Memory B cell (primary cell): ENCODE measurements at regions not wholly inside any gene's neighbourhood (a gene's known extent, or its start where the extent isn't known, plus 50 kb on each side); places are given as distances from the start of the nearest gene placed in this dataset.

Experiments used
- ATAC-seq: fragments of 150-1000 bp; cut with Tn5 transposase; 2 replicates; pipeline ENCODE4 v1.10.0; 2021; ENCODE audit warnings: low read depth, mild to moderate bottlenecking, moderate library complexity
- DNase-seq, 2 donors: peaks; one replicate each; pipeline ENCODE4 v3.0.0; 2022; ENCODE audit warnings: low spot score in 2 of 2
- H3K27ac Mint-ChIP-seq: one replicate; pipeline ENCODE4 v1.8.0; 2022; ENCODE audit warnings: mild to moderate bottlenecking, moderate library complexity, mixed read lengths
- H3K27me3 Mint-ChIP-seq: one replicate; pipeline ENCODE4 v1.8.0; 2022; ENCODE audit warnings: mixed read lengths
- H3K36me3 Mint-ChIP-seq: one replicate; pipeline ENCODE4 v1.8.0; 2022; ENCODE audit warnings: mild to moderate bottlenecking, mixed read lengths
- H3K4me1 Mint-ChIP-seq: one replicate; pipeline ENCODE4 v1.8.0; 2022; ENCODE audit warnings: mixed read lengths
- H3K4me3 Mint-ChIP-seq: one replicate; pipeline ENCODE4 v1.8.0; 2022; ENCODE audit warnings: mild to moderate bottlenecking, moderate library complexity, mixed read lengths
- H3K9me3 Mint-ChIP-seq: one replicate; pipeline ENCODE4 v1.8.0; 2022; ENCODE audit warnings: mixed read lengths

GRCh38 chr14:58812050-58812910 is 174.5 kb downstream of the DACT1 start:
- no peak for DNase-seq
- Mint-ChIP-seq H3K9me3 (peaks cover 2% of the 10 kb centered on the region), H3K4me1 (no peaks in the 10 kb centered on the region), H3K27ac (no peak overlapping the region), H3K27me3 (peaks cover 2% of the 10 kb centered on the region), H3K36me3 (no peaks in the 10 kb centered on the region), H3K4me3 (no peak overlapping the region)
- ATAC-seq: no peak

- DNase-seq: no peak
- Mint-ChIP-seq H3K4me3 (no peak overlapping the region), H3K36me3 (no peaks in the 10 kb centered on the region), H3K9me3 (peaks cover 2% of the 10 kb centered on the region), H3K27me3 (peaks cover 4% of the 10 kb centered on the region), H3K27ac (no peak overlapping the region), H3K4me1 (no peaks in the 10 kb centered on the region)
- ATAC-seq: no peak
These were observed 176.0 kb downstream of the DACT1 start for GRCh38 chr14:58813745-58814144.

GRCh38 chr14:58814466-58814865 is 176.7 kb downstream of the DACT1 start:
- H3K27me3 Mint-ChIP-seq: peaks cover 5% of the 10 kb centered on the region
- no peak overlapping the region for H3K4me3 Mint-ChIP-seq
- H3K27ac Mint-ChIP-seq: no peak overlapping the region
- ATAC-seq: no peak
- peaks cover under 1% of the 10 kb centered on the region for H3K9me3 Mint-ChIP-seq
- DNase-seq: no peak
- H3K4me1 Mint-ChIP-seq: no peaks in the 10 kb centered on the region
- no peaks in the 10 kb centered on the region for H3K36me3 Mint-ChIP-seq

GRCh38 chr14:58815161-58815701 is 177.5 kb downstream of the DACT1 start:
- H3K9me3 Mint-ChIP-seq: no peaks in the 10 kb centered on the region
- no peak overlapping the region for H3K4me3 Mint-ChIP-seq
- H3K4me1 Mint-ChIP-seq: no peaks in the 10 kb centered on the region
- DNase-seq (no peak), ATAC-seq (no peak)
- H3K27ac Mint-ChIP-seq: no peak overlapping the region
- H3K27me3 Mint-ChIP-seq: peaks cover 7% of the 10 kb centered on the region
- H3K36me3 Mint-ChIP-seq: no peaks in the 10 kb centered on the region

- Mint-ChIP-seq H3K4me3 (no peak overlapping the region), H3K27me3 (peaks cover 7% of the 10 kb centered on the region), H3K9me3 (no peaks in the 10 kb centered on the region), H3K4me1 (no peaks in the 10 kb centered on the region), H3K27ac (no peak overlapping the region), H3K36me3 (no peaks in the 10 kb centered on the region)
- DNase-seq (no peak), ATAC-seq (no peak)
These were observed 178.0 kb downstream of the DACT1 start for GRCh38 chr14:58815794-58816193.

GRCh38 chr14:58816416-58817115 is 178.8 kb downstream of the DACT1 start:
- H3K27me3 Mint-ChIP-seq: peaks cover 7% of the 10 kb centered on the region
- DNase-seq (no peak), ATAC-seq (no peak)
- no peaks in the 10 kb centered on the region for H3K4me1 Mint-ChIP-seq
- H3K4me3 Mint-ChIP-seq: no peak overlapping the region
- no peaks in the 10 kb centered on the region for H3K9me3 Mint-ChIP-seq
- no peak overlapping the region for H3K27ac Mint-ChIP-seq
- H3K36me3 Mint-ChIP-seq: no peaks in the 10 kb centered on the region

- ATAC-seq: no peak
- Mint-ChIP-seq H3K36me3 (no peaks in the 10 kb centered on the region), H3K27ac (no peak overlapping the region), H3K4me3 (no peak overlapping the region), H3K27me3 (peaks cover 7% of the 10 kb centered on the region), H3K9me3 (no peaks in the 10 kb centered on the region), H3K4me1 (no peaks in the 10 kb centered on the region)
- no peak for DNase-seq
These were observed 180.1 kb downstream of the DACT1 start for GRCh38 chr14:58817846-58818245.

GRCh38 chr14:58820032-58820431 is 182.3 kb downstream of the DACT1 start:
- Mint-ChIP-seq H3K36me3 (no peaks in the 10 kb centered on the region), H3K27ac (no peak overlapping the region), H3K27me3 (peaks cover 7% of the 10 kb centered on the region), H3K9me3 (no peaks in the 10 kb centered on the region), H3K4me1 (no peaks in the 10 kb centered on the region), H3K4me3 (no peak overlapping the region)
- DNase-seq (no peak), ATAC-seq (no peak)

GRCh38 chr14:58821421-58821820 is 183.7 kb downstream of the DACT1 start:
- Mint-ChIP-seq H3K9me3 (no peaks in the 10 kb centered on the region), H3K27me3 (peaks cover 7% of the 10 kb centered on the region)
- no peak for ATAC-seq

GRCh38 chr14:58822856-58823255 is 185.1 kb downstream of the DACT1 start:
- H3K4me1 Mint-ChIP-seq: no peaks in the 10 kb centered on the region
- no peak overlapping the region for H3K27ac Mint-ChIP-seq
- H3K36me3 Mint-ChIP-seq: no peaks in the 10 kb centered on the region
- H3K27me3 Mint-ChIP-seq: peaks cover 7% of the 10 kb centered on the region
- H3K9me3 Mint-ChIP-seq: no peaks in the 10 kb centered on the region
- no peak overlapping the region for H3K4me3 Mint-ChIP-seq
- ATAC-seq (no peak), DNase-seq (no peak)

More at GRCh38 chr14:58821421-58821820, 183.7 kb downstream of the DACT1 start:
- Mint-ChIP-seq H3K4me3 (no peak overlapping the region), H3K4me1 (no peaks in the 10 kb centered on the region), H3K36me3 (no peaks in the 10 kb centered on the region), H3K27ac (no peak overlapping the region)
- no peak for DNase-seq

GRCh38 chr14:58823312-58823711 is 185.6 kb downstream of the DACT1 start:
- H3K4me3 Mint-ChIP-seq: no peak overlapping the region
- ATAC-seq (no peak), DNase-seq (no peak)
- H3K4me1 Mint-ChIP-seq: no peaks in the 10 kb centered on the region
- H3K27ac Mint-ChIP-seq: no peak overlapping the region
- no peaks in the 10 kb centered on the region for H3K36me3 Mint-ChIP-seq
- H3K27me3 Mint-ChIP-seq: peaks cover 7% of the 10 kb centered on the region
- no peaks in the 10 kb centered on the region for H3K9me3 Mint-ChIP-seq

- Mint-ChIP-seq H3K4me1 (no peaks in the 10 kb centered on the region), H3K9me3 (no peaks in the 10 kb centered on the region), H3K36me3 (no peaks in the 10 kb centered on the region), H3K27me3 (peaks cover 5% of the 10 kb centered on the region), H3K4me3 (no peak overlapping the region), H3K27ac (no peak overlapping the region)
- ATAC-seq (no peak), DNase-seq (no peak)
These were observed 186.3 kb downstream of the DACT1 start for GRCh38 chr14:58824106-58824505.

- no peak for ATAC-seq
- Mint-ChIP-seq H3K36me3 (no peaks in the 10 kb centered on the region), H3K4me1 (no peaks in the 10 kb centered on the region), H3K27ac (no peak overlapping the region), H3K27me3 (no peaks in the 10 kb centered on the region), H3K4me3 (no peak overlapping the region), H3K9me3 (no peaks in the 10 kb centered on the region)
- no peak for DNase-seq
These were observed 187.0 kb downstream of the DACT1 start for GRCh38 chr14:58824796-58825195.

GRCh38 chr14:58825606-58826005 is 187.8 kb downstream of the DACT1 start:
- H3K4me3 Mint-ChIP-seq: no peak overlapping the region
- no peak for DNase-seq
- H3K36me3 Mint-ChIP-seq: no peaks in the 10 kb centered on the region
- no peaks in the 10 kb centered on the region for H3K4me1 Mint-ChIP-seq
- ATAC-seq: no peak
- H3K27me3 Mint-ChIP-seq: no peaks in the 10 kb centered on the region
- H3K27ac Mint-ChIP-seq: no peak overlapping the region
- H3K9me3 Mint-ChIP-seq: no peaks in the 10 kb centered on the region
